ENCODE measurements at regions not wholly inside any gene's neighbourhood (a gene's known extent, or its start where the extent isn't known, plus 50 kb on each side); places are given as distances from the start of the nearest gene placed in this dataset.

DNA sequence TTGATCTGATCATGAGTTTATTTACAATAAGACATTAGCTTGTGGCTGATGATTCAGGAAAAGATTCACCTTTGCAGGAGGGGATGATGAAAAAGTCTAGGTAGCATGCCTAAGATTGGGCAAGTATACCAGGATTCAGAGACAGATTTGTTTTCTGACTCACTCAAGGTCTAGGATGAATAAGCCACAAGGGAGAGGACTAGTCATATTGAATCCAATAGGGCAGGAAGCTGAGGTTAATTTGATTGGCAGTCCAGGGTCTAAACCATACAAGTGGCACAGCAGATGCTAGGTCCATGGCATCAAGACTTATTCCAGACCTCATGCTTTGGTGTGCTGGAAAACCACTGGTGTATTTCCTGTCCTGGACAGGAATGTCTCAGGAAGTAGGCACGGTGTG is 1133.4 kb downstream of the XPNPEP1 start:
- no peak overlapping the region for H3K4me3 ChIP-seq (ENCODE audit: control insufficient read depth, low read depth, low read length)
- peak; percentile 88 for DNase-seq (ENCODE audit: low read depth)
- TF ChIP-seq, protein P1, sequence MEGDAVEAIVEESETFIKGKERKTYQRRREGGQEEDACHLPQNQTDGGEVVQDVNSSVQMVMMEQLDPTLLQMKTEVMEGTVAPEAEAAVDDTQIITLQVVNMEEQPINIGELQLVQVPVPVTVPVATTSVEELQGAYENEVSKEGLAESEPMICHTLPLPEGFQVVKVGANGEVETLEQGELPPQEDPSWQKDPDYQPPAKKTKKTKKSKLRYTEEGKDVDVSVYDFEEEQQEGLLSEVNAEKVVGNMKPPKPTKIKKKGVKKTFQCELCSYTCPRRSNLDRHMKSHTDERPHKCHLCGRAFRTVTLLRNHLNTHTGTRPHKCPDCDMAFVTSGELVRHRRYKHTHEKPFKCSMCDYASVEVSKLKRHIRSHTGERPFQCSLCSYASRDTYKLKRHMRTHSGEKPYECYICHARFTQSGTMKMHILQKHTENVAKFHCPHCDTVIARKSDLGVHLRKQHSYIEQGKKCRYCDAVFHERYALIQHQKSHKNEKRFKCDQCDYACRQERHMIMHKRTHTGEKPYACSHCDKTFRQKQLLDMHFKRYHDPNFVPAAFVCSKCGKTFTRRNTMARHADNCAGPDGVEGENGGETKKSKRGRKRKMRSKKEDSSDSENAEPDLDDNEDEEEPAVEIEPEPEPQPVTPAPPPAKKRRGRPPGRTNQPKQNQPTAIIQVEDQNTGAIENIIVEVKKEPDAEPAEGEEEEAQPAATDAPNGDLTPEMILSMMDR (conservative IDR thresholded peaks at IDR 0.05; ENCODE audit: control insufficient read depth, insufficient read depth, low read depth, low read length) = no peak

DNA sequence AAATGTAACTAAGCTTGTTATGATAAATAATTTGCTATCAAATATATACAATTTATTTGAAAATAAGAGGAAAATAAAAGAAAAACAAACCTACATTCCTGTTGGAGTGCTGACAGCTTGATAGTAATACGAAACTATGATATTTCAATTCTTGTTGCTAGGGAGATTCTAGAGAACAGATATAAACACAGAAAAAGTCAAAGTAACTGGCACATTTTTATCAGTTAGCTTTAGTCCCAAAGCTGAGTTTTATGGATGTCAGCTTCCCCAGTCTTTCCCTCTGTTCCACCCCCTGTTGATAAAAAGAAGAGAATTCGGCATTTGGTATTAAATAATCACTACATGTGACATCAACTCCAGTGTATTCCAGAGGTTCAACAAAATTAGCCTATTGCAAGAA is 1134.0 kb downstream of the XPNPEP1 start:
- TF ChIP-seq, protein P1 (conservative IDR thresholded peaks at IDR 0.05; ENCODE audit: control insufficient read depth, insufficient read depth, low read depth, low read length) = no peak
- no peak overlapping the region for H3K4me3 ChIP-seq (ENCODE audit: control insufficient read depth, low read depth, low read length)
- no peak for DNase-seq (ENCODE audit: low read depth)

DNA sequence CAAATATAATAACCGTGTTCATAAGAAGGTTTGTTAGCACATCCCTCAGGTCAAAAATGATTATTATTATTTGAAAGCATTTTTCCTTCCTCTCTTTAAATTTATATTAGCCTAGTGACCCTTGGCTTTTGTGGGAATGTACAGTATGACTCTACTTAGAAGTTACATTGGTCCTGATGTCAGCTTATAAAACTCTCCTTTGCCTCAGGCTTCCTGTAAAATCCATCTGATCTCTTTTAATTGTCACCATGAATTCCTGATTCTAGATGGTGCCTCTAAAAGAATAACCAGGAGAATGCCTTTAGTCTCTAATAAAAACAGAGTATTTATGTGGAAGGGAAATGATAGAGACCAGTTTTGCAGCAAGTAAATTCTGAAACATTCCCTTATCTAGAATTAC is 1134.4 kb downstream of the XPNPEP1 start:
- no peak overlapping the region for H3K4me3 ChIP-seq (ENCODE audit: control insufficient read depth, low read depth, low read length)
- no peak for DNase-seq (ENCODE audit: low read depth)
- TF ChIP-seq, protein P1 (conservative IDR thresholded peaks at IDR 0.05; ENCODE audit: control insufficient read depth, insufficient read depth, low read depth, low read length) = no peak

DNA sequence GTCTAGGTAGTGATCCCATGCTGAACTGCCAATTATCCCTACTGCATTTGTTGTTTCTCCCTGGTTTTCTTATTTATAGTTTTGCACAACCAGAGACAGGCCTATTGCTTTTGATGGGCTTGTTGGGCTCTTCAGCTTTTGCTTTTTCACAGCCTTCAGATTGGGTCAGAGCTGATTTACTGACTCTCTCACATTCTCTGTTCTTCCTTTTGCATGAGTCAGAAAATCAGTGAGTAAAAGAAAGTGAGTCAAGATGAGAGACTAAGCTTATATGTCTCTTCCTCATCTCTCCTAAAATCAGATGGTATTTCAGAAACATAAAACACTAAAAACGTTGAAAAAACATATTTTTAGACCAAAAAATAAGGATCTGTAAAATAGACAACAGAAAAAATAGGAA is 1135.4 kb downstream of the XPNPEP1 start:
- H3K4me3 ChIP-seq (ENCODE audit: control insufficient read depth, low read depth, low read length) = no peak overlapping the region
- TF ChIP-seq, protein P1 (conservative IDR thresholded peaks at IDR 0.05; ENCODE audit: control insufficient read depth, insufficient read depth, low read depth, low read length) = no peak
- peak; percentile 84 for DNase-seq (ENCODE audit: low read depth)

DNA sequence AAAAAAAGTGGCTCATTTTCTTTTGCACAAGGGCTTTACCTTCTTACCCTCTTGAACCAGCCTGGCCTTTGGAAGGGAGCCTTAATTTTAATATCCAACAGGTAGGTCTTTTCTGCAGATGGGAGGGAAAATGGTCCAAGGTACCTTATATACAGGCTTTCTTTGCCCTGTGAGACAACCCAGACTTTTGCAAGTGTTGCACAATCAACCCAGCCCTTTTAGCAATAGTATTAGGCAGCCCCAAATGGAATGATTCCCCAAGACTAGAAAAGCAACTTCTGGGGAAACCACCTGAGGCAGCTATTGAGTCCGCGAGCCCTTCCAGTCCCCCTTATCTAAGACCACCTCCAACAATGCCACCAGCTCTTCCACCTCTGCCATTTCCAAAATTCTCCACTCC is 1138.3 kb downstream of the XPNPEP1 start:
- no peak overlapping the region for H3K4me3 ChIP-seq (ENCODE audit: control insufficient read depth, low read depth, low read length)
- no peak for DNase-seq (ENCODE audit: low read depth)
- TF ChIP-seq, protein P1 (conservative IDR thresholded peaks at IDR 0.05; ENCODE audit: control insufficient read depth, insufficient read depth, low read depth, low read length) = no peak

DNA sequence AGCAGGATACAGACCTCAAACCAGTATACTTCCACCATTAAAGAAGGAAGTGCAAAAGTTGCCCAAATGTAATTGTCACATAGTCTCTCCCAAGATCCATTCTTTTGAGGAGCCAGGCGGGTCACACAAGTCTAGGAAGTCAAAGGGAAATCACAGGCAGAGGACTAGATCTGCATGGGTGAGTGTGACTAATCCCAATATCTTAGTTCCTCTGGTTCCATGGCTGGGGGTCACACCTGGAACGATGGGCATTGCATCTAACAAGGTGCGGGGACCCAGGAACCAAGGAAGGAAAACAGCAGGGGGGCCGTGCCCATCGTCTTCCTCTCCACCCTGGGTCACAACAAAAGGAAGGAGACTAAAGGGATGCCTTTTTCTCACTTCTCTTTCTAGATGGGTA is 1138.8 kb downstream of the XPNPEP1 start:
- TF ChIP-seq, protein P1 (conservative IDR thresholded peaks at IDR 0.05; ENCODE audit: control insufficient read depth, insufficient read depth, low read depth, low read length) = no peak

DNA sequence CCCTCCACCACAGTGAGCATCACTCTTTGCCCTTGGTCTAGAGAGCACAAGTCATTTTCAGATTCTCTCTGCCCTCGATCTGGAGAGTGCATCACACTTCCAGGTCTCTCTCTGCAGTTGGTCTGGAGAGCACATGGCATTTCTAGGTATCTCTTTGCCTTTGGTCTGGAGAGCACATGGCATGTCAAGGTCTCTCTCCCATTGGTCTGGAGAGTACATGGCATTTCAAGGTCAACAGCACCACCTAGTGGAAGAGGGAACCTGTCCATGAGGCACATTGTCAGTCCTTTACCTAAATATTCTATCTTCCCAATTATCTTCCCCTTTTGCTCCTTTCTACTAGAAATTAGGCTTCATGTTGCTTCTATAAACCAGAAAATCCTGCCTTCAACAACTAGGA is 1139.4 kb downstream of the XPNPEP1 start:
- TF ChIP-seq, protein P1 (conservative IDR thresholded peaks at IDR 0.05; ENCODE audit: control insufficient read depth, insufficient read depth, low read depth, low read length) = peak; percentile 50
- DNase-seq (ENCODE audit: low read depth) = peak; percentile 77
- H3K4me3 ChIP-seq (ENCODE audit: control insufficient read depth, low read depth, low read length) = no peak overlapping the region

More for the DNA sequence above, 1138.8 kb downstream of the XPNPEP1 start:
- DNase-seq (ENCODE audit: low read depth) = no peak
- no peak overlapping the region for H3K4me3 ChIP-seq (ENCODE audit: control insufficient read depth, low read depth, low read length)

Data from fibroblast of mammary gland (primary cell).